Sciatic nerve (tissue), 2 donors: ENCODE measurements at regions not wholly inside any gene's neighbourhood (a gene's known extent, or its start where the extent isn't known, plus 50 kb on each side); places are given as distances from the start of the nearest gene placed in this dataset.
A peak's percentile ranks its signal among the peaks of the same experiment; 100 is the strongest.
"Not testable (repeated sequence)": the region's sequence is repeated elsewhere in the genome, so short reads cannot be mapped to it uniquely, and the experiment has no call there.

Experiments
- ATAC-seq: fragments of 200-7000 bp; cut with Tn5 transposase; one replicate; pipeline ENCODE4 v1.9.1; 2020; ENCODE audit warnings: mild to moderate bottlenecking, moderate library complexity
- DNase-seq: peaks from one replicate; pipeline ENCODE4 v3.0.0-alpha.2; 2020; ENCODE audit warnings: low spot score
- intact Hi-C: fragments of 100-400 bp; cut with DNase I; formaldehyde crosslinking; loops from one replicate; pipeline ENCODE4 v1.14.2; 2022
- donor health status: DM: no; HTN: no; CAD: no.
- donor health status: DM: no; HTN: no; CAD: no.

DNA sequence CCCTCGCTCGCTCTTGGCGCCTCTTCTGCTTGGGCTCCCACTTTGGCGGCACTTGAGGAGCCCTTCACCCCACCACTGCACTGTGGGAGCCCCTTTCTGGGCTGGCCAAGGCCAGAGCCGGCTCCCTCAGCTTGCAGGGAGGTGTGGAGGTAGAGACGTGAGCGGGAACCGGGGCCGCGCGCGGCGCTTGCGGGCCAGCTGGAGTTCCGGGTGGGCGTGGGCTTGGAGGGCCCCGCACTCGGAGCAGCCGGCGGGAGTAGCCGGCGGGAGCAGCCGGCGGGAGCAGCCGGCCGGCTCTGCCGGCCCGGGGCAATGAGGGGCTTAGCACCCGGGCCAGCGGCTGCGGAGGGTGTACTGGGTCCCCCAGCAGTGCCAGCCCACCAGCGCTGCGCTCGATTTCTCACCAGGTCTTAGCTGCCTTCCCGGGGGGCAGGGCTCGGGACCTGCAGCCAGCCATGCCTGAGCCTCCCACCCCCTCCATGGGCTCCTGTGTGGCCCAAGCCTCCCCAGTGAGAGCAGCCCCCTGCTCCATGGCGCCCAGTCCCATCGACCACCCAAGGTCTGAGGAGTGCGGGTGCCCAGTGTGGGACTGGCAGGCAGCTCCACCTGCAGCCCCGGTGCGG, 714.0 kb downstream of the CDH9 start:
- DNase-seq, ATAC-seq, intact Hi-C loops: not testable (repeated sequence)

- DNase-seq = no peak
- no peak for ATAC-seq
- intact Hi-C loops = no loop called here
These were observed 714.6 kb downstream of the CDH9 start for GRCh38 chr5:26323794-26324193.

- intact Hi-C loops = no loop called here
- no peak for DNase-seq
- no peak for ATAC-seq
These were observed 717.1 kb downstream of the CDH9 start for GRCh38 chr5:26321278-26321677.

DNA sequence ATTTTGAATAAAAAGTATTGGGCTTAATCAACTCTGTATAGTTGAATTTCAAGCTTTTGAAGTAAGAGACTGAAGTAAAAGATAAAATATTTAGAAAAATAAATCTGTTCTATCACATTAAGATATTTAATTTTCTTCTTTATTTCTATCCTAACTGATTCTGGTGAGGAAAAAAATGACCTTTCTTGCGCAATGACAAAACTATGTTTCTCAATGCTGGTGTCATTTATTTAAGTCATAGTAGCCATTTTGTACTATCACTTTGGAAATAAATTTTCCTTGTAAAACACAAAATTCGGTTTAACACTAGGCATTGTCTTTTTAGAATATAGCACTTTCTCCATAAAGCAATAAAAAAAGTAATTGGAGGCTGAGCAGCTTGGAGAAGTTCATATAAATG, 728.0 kb downstream of the CDH9 start:
- ATAC-seq (no peak), DNase-seq (no peak)
- intact Hi-C loops = no loop called here

- intact Hi-C loops = no loop called here
- DNase-seq = no peak
- ATAC-seq = no peak
These were observed 742.8 kb downstream of the CDH9 start for GRCh38 chr5:26295541-26295940.

DNA sequence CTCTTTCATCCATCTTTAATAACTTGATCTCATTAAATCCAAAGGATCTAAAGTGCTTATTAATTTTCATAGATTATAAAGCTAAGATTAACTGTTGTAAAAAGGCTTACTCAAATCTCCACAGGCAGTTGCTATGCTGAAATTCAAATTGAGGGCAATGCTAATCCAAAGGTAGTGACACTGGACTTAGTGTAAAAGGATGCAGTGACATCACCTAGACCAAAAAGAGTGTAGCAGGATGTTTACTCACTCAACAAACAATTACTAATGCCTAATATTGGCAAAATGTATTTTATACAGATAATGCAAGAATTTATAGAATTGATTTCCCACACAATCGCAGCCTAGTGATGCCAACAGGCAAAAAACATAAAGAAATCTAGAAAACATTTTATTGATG, 756.2 kb downstream of the CDH9 start:
- intact Hi-C loops = no loop called here
- no peak for DNase-seq
- no peak for ATAC-seq

GRCh38 chr5:26278078-26278477, 760.3 kb downstream of the CDH9 start:
- ATAC-seq = no peak
- intact Hi-C loops = no loop called here

GRCh38 chr5:26259081-26259480, 779.3 kb downstream of the CDH9 start:
- no peak for DNase-seq
- no peak for ATAC-seq
- intact Hi-C loops = no loop called here

More at GRCh38 chr5:26278078-26278477, 760.3 kb downstream of the CDH9 start:
- no peak for DNase-seq

DNA sequence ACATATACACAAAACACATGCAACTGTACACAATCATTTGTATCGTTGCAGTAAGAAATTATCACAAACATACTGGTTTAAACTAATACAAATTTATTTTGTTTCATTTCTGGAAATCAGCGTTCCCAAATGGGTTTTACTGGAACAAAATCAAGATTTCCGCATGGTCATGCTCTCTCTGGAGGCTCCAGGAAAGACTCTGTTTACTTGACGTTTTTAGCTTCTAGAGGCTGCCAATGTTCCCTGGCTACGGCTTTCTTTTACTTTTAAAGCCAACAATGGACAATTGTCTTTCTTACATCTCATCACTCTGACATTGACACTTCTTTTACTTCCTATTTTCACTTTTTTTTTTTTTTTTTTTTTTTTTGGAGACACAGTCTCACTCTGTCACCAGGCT, 793.1 kb downstream of the CDH9 start:
- ATAC-seq (peak; percentile 92), DNase-seq (no peak)
- intact Hi-C loops = no loop called here

GRCh38 chr5:26239588-26239987, 798.8 kb downstream of the CDH9 start:
- DNase-seq (no peak), ATAC-seq (no peak)
- intact Hi-C loops = no loop called here

DNA sequence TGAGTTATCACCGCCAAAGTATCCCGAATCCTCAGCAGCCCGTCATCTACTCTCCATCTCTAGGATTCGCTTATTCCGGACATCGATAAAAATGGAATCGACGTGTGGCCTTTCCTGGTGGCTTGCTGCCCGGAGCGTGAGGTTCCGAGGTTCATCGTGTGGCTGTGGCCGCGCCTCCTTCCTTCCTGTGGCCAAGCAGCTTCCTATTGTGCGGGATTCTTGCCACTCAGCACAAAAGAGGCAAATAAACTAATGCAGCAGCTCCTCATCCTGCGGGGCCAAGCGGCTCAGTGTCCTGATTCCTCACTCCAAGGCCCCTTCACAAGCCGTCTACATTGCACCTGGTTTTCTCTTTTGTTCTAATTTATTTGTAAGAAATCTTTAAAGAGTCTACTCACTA, 800.9 kb downstream of the CDH9 start:
- intact Hi-C loops = no loop called here
- ATAC-seq = no peak
- no peak for DNase-seq

DNA sequence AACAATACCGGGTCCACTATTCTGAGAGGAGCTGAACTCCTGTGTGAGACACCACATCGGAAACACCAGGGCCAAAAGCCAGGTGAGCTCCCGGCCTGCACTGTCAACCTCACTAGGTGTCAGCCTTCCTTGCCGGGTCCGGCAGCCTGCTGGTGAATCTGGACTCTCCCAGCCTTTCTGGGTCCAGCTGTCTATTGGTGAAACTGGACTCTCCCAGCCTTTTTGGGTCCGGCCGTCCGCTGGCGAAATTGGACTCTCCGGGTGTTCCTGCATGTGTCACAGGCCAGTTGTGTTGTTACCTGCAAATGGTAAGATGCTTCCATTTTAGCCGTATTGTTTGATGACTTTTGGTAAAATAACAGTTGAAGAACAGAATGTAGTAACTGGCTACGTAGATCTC, 801.5 kb downstream of the CDH9 start:
- intact Hi-C loops = no loop called here
- DNase-seq (no peak), ATAC-seq (no peak)

GRCh38 chr5:26232706-26233105, 805.7 kb downstream of the CDH9 start:
- no peak for ATAC-seq
- intact Hi-C loops = no loop called here
- no peak for DNase-seq

DNA sequence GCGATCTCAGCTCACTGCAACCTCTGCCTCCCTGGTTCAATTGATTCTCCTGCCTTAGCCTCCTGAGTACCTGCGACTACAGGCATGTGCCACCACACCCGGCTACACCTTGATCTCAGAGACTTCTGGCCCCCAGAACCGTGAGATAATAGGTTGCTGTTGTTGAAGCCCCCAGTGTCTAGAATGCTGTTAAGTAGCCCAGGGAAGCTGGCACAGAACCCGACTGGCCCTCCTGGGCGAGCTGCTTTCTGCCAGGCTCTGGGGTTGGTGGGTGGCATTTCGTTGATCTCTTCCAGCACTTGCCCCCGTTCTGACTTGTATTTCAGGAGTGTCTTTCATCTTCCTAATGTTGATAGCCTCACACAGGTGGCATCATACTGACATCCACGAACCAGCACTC, 807.1 kb downstream of the CDH9 start:
- DNase-seq = no peak
- ATAC-seq = no peak

DNA sequence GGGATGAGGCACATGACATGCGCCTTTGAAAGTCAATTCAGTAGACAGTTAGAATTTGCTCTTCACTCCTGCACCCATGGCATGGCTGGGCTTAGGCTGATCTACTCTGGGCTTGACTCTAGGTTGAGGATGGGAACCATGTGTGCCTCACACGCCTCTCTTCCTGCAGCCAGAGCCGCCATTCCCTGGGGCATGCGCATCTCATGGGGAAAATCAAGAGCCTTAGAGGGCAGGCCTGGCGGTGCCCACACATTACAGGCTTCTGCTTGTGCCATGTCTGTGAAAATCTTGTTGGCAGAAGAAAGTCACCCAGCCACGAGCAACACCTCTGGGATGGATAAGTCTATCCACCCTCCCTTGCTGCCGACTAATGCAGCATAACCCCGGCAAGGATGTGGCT, 808.5 kb downstream of the CDH9 start:
- no peak for ATAC-seq
- no peak for DNase-seq
- intact Hi-C loops = no loop called here

More for the DNA sequence above, 807.1 kb downstream of the CDH9 start:
- intact Hi-C loops = no loop called here

DNA sequence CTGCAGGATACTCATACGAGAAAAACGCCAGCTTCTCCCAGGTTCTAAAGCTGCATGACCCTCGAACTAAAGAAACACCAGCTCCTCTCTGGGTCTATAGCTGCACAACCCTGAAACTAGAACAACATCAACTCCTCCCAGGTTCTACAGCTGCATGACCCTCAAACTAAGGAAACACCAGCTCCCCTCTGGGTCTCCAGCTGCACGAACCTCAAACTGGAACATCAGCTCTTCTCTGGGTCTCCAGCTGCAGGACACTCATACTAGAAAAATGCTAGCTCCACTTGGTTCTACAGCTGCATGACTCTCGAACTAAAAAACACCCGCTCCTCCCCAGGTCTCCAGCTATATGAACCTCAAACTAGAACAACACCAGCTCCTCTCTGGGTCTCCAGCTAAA, 811.1 kb downstream of the CDH9 start:
- intact Hi-C loops = no loop called here
- no peak for ATAC-seq

DNA sequence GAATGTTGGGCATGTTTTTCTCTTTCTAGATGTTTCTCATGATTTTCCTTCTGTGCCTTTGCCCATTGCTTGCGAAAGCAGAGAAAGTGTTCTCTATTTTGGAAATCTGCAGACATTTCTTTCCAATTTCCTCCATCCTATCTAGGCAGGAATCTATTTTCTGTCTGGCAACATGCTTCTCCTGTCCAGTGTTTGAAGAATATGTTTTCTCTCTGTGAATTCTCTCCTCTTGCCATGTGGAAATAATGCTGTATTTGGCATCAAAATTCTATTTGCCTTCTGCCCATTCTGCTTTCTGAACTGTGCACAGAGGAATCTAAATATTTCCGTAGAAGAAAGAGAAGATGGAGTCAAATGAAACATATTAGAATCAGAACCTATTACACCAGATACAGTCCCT, 833.3 kb downstream of the CDH9 start:
- no peak for ATAC-seq
- intact Hi-C loops = no loop called here

More for the DNA sequence above, 811.1 kb downstream of the CDH9 start:
- DNase-seq = no peak

DNA sequence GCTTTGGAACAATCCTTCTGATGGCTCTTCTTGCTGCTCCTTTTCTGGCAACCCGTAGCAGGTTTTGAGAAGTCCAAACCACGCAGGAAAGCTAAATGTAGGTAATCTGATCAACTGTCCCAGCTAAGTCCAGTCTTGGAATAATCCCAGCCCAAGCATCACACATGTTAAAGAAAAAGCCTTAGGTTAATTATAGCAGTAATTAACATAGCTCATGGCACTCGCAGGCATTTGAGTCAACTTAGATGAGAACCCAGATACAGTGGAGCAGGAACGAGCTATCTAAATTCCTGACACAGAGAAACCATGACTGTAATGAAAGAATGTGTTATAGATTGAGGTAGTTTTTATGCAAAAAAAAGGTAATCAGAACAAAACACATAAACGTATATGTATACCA, 844.8 kb downstream of the CDH9 start:
- no peak for DNase-seq
- intact Hi-C loops = no loop called here

More for the DNA sequence above, 833.3 kb downstream of the CDH9 start:
- DNase-seq = no peak

GRCh38 chr5:26192486-26192885, 845.9 kb downstream of the CDH9 start:
- no peak for ATAC-seq
- intact Hi-C loops = no loop called here
- no peak for DNase-seq

More for the DNA sequence above, 844.8 kb downstream of the CDH9 start:
- ATAC-seq = no peak

GRCh38 chr5:26181582-26181981, 856.8 kb downstream of the CDH9 start:
- no peak for DNase-seq
- intact Hi-C loops = no loop called here
- no peak for ATAC-seq

DNA sequence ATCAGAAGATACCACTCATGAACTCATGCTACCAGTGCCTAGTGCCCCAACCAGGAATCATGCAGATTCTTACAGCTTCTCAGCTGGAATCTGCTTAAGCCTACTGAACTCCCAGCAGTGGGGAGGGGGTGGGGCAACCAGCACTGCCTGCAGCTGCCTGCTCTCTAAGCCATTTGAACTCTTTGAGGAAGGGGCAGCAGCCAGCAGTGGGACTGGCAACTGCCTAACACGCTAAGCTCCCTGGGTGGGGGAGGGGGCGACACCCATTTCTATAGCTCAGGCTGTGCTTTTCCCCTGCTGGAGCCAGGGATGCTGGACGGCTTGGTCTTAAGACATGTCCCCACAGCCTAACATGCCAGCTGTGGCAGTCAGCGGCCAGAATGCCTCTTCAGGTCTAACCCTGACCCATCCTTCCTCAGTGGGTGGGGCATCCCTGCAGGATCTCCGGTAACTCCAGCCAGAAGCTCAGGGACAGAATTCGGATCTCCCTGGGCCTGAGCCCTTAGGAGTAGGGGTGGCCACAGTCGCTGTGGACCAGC, 889.7 kb downstream of the CDH9 start:
- DNase-seq (no peak), ATAC-seq (no peak)
- intact Hi-C loops = no loop called here
